B cell (primary cell): ENCODE measurements at regions not wholly inside any gene's neighbourhood (a gene's known extent, or its start where the extent isn't known, plus 50 kb on each side); places are given as distances from the start of the nearest gene placed in this dataset.

Experiments used
- ATAC-seq: fragments of 200-7000 bp; cut with Tn5 transposase; one replicate; pipeline ENCODE4 v1.10.0; 2021; ENCODE audit warnings: low read depth, mild to moderate bottlenecking, moderate number of reproducible peaks, moderate library complexity
- CTCF ChIA-PET: fragments of 350-600 bp; sonication (Branson Sonifier 250); formaldehyde crosslinking; loops from one replicate; lab custom pipeline; 2021; ENCODE audit warnings: antibody characterized with exemption, inconsistent platforms; lab: Charles Lee
- POLR2A ChIA-PET: fragments of 350-600 bp; sonication (Branson Sonifier 250); formaldehyde crosslinking; loops from one replicate; lab custom pipeline; 2021; ENCODE audit warnings: antibody characterized with exemption; lab: Charles Lee
- DNase-seq: peaks from one replicate; pipeline ENCODE4 v3.0.0; 2013
- H2AFZ ChIP-seq: 2 replicates; pipeline ENCODE4 v1.6.1; 2012; ENCODE audit warnings: mild to moderate bottlenecking, low read depth, low read length; ENCODE audit not compliant: insufficient read depth, poor library complexity, severe bottlenecking
- H3K27ac ChIP-seq, 2 donors: 1 replicate in 1 of 2; 2 replicates in 1 of 2; pipeline ENCODE4 v1.5.1; 2012 to 2013; ENCODE audit warnings: low read length in 2 of 2, mild to moderate bottlenecking in 2 of 2, moderate library complexity in 1 of 2
- H3K27me3 ChIP-seq, 4 experiments: fragments of 200-600 bp in 1 of 4; sonication (generic) in 1 of 4; replicated peaks in 1 of 4; 1 replicate in 2 of 4; 2 replicates in 2 of 4; pipeline versions ENCODE4 v1.6.1 to v1.7.0; 2013 to 2016; ENCODE audit warnings: low read length in 3 of 4, mild to moderate bottlenecking in 2 of 4, mixed read lengths in 1 of 4, moderate library complexity in 1 of 4; ENCODE audit not compliant: insufficient read depth in 4 of 4, control insufficient read depth in 3 of 4; ENCODE audit errors: control extremely low read depth in 1 of 4
- H3K36me3 ChIP-seq, 2 experiments: replicated peaks in 1 of 2; 1 replicate in 1 of 2; 2 replicates in 1 of 2; pipeline versions ENCODE4 v1.6.1 to v1.7.1; 2013; ENCODE audit warnings: low read length in 1 of 2; ENCODE audit not compliant: insufficient read depth in 2 of 2, control insufficient read depth in 1 of 2; ENCODE audit errors: control extremely low read depth in 1 of 2, extremely low read depth in 1 of 2
- H3K4me1 ChIP-seq, 2 donors: fragments of 200-600 bp in 1 of 2; sonication (generic) in 1 of 2; 1 replicate in 1 of 2; 2 replicates in 1 of 2; pipeline versions ENCODE4 v1.5.1 to v1.6.1; 2013 to 2017; ENCODE audit warnings: low read length in 2 of 2; ENCODE audit not compliant: control insufficient read depth in 2 of 2, insufficient read depth in 2 of 2
- H3K4me2 ChIP-seq: replicated peaks from 2 replicates; pipeline ENCODE3; 2012; ENCODE audit warnings: mild to moderate bottlenecking, low read depth, low read length; ENCODE audit not compliant: poor library complexity, severe bottlenecking
- H3K4me3 ChIP-seq, 5 experiments: fragments of 200-600 bp in 1 of 5; sonication (generic) in 1 of 5; 1 replicate in 3 of 5; 2 replicates in 2 of 5; pipeline versions ENCODE4 v1.5.1 to v1.7.0; 2011 to 2016; ENCODE audit warnings: low read length in 4 of 5, mild to moderate bottlenecking in 4 of 5, low read depth in 2 of 5, control low read depth in 1 of 5, moderate library complexity in 1 of 5; ENCODE audit not compliant: insufficient read depth in 1 of 5; ENCODE audit errors: control extremely low read depth in 1 of 5, extremely low read depth in 1 of 5
- H3K79me2 ChIP-seq: fragments of 200-600 bp; sonication (generic); one replicate; pipeline ENCODE4 v1.6.0; 2016; ENCODE audit warnings: low read length; ENCODE audit not compliant: control insufficient read depth, insufficient read depth
- H3K9ac ChIP-seq: fragments of 200-600 bp; sonication (generic); 2 replicates; pipeline ENCODE4 v1.6.1; 2017; ENCODE audit warnings: mild to moderate bottlenecking, low read length, moderate library complexity
- H3K9me3 ChIP-seq, 3 donors: one replicate each; pipeline versions ENCODE4 v1.6.1 to v1.7.1; 2013; ENCODE audit warnings: low read length in 2 of 3; ENCODE audit not compliant: control insufficient read depth in 2 of 3, insufficient read depth in 1 of 3; ENCODE audit errors: control extremely low read depth in 1 of 3
- H4K20me1 ChIP-seq: 2 replicates; pipeline ENCODE4 v1.6.0; 2012; ENCODE audit warnings: mild to moderate bottlenecking, low read length; ENCODE audit not compliant: insufficient read depth, control insufficient read depth, poor library complexity, severe bottlenecking
- H3K27ac Mint-ChIP-seq: one replicate; pipeline ENCODE4 v1.8.0; 2021; ENCODE audit warnings: mixed read lengths
- H3K27me3 Mint-ChIP-seq: one replicate; pipeline ENCODE4 v1.8.0; 2021; ENCODE audit warnings: mixed read lengths
- H3K4me1 Mint-ChIP-seq: one replicate; pipeline ENCODE4 v1.8.0; 2021; ENCODE audit warnings: mixed read lengths
- H3K4me3 Mint-ChIP-seq: one replicate; pipeline ENCODE4 v1.8.0; 2021; ENCODE audit warnings: mixed read lengths
- H3K9me3 Mint-ChIP-seq: one replicate; pipeline ENCODE4 v1.8.0; 2022; ENCODE audit warnings: mixed read lengths; ENCODE audit not compliant: insufficient read depth
- CTCF ChIP-seq: fragments of 200-600 bp; IDR thresholded peaks from one replicate; pipeline ENCODE4 v1.8.0; 2022; ENCODE audit warnings: antibody characterized with exemption, mild to moderate bottlenecking
- EZH2 ChIP-seq: IDR thresholded peaks from 2 replicates; pipeline ENCODE4 v1.6.1; 2012; ENCODE audit warnings: borderline replicate concordance, low read depth, mild to moderate bottlenecking, moderate library complexity, low read length; ENCODE audit not compliant: insufficient read depth, poor library complexity, severe bottlenecking
- WGBS: methylation state at CpG from one replicate; pipeline ENCODE4 v1.1.5; 2013; ENCODE audit warnings: missing lambda C conversion rate; ENCODE audit not compliant: insufficient coverage; 5-methylcytosine and 5-hydroxymethylcytosine counted together
- intact Hi-C: fragments of 100-400 bp; cut with micrococcal nuclease; formaldehyde crosslinking; loops from one replicate; pipeline ENCODE4 v1.10.0; 2022

DNA sequence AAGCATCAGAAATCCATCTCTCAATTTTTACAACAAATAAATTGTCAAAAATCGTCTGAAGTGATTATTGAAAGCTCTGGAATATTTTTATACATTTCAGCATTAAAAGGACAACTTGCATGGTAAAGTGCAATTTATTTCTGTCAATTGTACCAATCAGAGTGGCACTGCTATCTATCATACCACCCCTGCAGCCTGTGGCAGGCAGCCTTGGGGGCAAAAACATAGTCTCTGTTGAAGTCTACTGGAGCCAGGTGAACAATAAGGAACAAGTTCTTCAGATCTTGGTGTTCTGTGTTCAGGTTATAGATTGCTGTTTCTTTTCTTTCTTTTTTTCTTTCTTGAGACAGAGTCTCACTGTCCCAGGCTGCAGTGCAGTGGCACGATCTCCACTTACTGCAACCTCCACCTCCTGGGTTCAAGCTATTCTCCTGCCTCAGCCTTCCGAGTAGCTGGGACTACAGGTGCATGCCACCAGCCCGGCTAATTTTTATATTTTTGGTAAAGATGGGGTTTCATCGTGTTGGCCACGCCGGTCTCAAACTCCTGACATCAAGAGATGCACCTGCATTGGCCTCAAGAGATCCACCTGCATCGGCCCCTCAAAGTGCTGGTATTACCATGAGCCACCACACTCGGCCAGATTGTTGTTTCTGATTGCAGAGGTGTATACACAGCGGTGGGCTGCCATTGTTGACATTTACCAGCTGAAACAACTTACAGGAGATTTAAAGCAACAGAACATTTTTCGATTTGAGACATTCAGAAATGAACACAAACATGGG is 629.6 kb downstream of the SLC16A7 start:
- no peak overlapping the region for H2AFZ ChIP-seq
- no peaks in the 10 kb centered on the region for H3K4me1 ChIP-seq
- no peaks in the 10 kb centered on the region for H4K20me1 ChIP-seq
- DNase-seq, result no peak
- Mint-ChIP-seq H3K9me3 (peaks cover 2% of the 10 kb centered on the region), H3K27ac (no peak overlapping the region), H3K27me3 (no peaks in the 10 kb centered on the region), H3K4me1 (no peaks in the 10 kb centered on the region), H3K4me3 (no peak overlapping the region)
- no peak for TF ChIP-seq EZH2
- TF ChIP-seq CTCF, result no peak
- no peaks in the 10 kb centered on the region for H3K9me3 ChIP-seq
- H3K79me2 ChIP-seq, result no peaks in the 10 kb centered on the region
- ChIA-PET CTCF (no interaction called here), POLR2A (no interaction called here)
- no peaks in the 10 kb centered on the region for H3K36me3 ChIP-seq
- ATAC-seq, result no peak
- intact Hi-C loops, result no loop called here
- no peak overlapping the region for H3K4me3 ChIP-seq
- no peak overlapping the region for H3K9ac ChIP-seq
- no peak overlapping the region for H3K27ac ChIP-seq
- no peak overlapping the region for H3K4me2 ChIP-seq
- 87% methylated on average over 7 of the region's 11 CpGs for WGBS
- no peaks in the 10 kb centered on the region for H3K27me3 ChIP-seq

DNA sequence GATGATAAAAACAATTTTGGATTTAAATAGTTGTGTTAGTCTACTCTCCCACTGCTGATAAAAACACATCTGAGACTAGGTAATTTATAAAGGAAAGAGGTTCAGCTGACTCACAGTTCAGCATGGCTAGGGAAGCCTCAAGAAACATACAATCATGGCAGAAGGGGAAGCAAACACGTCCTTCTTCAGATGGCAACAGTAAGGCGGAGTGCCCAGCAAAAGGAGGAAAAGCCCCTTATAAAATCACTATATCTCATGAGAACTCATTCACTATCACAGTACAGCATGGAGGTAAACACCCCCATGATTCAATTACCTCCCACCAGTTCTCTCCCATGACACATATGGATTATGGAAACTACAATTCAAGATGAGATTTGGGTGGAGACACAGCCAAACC is 632.1 kb downstream of the SLC16A7 start:
- H2AFZ ChIP-seq, result no peak overlapping the region
- WGBS, result 86% methylated on average over 2 of the region's 2 CpGs
- ChIA-PET POLR2A (no interaction called here), CTCF (no interaction called here)
- H3K9ac ChIP-seq, result no peak overlapping the region
- H3K79me2 ChIP-seq, result no peaks in the 10 kb centered on the region
- no peaks in the 10 kb centered on the region for H3K27me3 ChIP-seq
- TF ChIP-seq CTCF (no peak), EZH2 (no peak)
- no peak overlapping the region for H3K4me3 ChIP-seq
- DNase-seq (no peak), ATAC-seq (no peak)
- intact Hi-C loops, result no loop called here
- Mint-ChIP-seq H3K9me3 (peaks cover 2% of the 10 kb centered on the region), H3K4me1 (no peaks in the 10 kb centered on the region), H3K27me3 (no peaks in the 10 kb centered on the region), H3K4me3 (no peak overlapping the region), H3K27ac (no peak overlapping the region)
- H3K4me1 ChIP-seq, result no peaks in the 10 kb centered on the region
- H3K36me3 ChIP-seq, result no peaks in the 10 kb centered on the region
- H3K27ac ChIP-seq, result no peak overlapping the region
- no peaks in the 10 kb centered on the region for H4K20me1 ChIP-seq
- H3K9me3 ChIP-seq, result no peaks in the 10 kb centered on the region
- H3K4me2 ChIP-seq, result no peak overlapping the region
